K562 (cell line): ENCODE measurements at regions not wholly inside any gene's neighbourhood (a gene's known extent, or its start where the extent isn't known, plus 50 kb on each side); places are given as distances from the start of the nearest gene placed in this dataset.

Experiments
- ATAC-seq: fragments of 200-7000 bp; cut with Tn5 transposase; 3 replicates; pipeline ENCODE4 v1.9.1; 2020; ENCODE audit warnings: moderate library complexity
- BruUV-seq: library from RNA; stranded (reverse); fragments of 400-500 nt; replicated peaks from 2 replicates; lab custom pipeline; 2021; lab: Mats Ljungman, UMichigan
- CTCF ChIA-PET: fragments of 300-600 bp; formaldehyde crosslinking; extraction: SDS; loops from one replicate; lab custom pipeline; 2021; ENCODE audit warnings: low intra/inter-chr PET ratio; lab: Yijun Ruan, JAX
- POLR2A ChIA-PET: fragments of 300-600, 350-650 bp; sonication (Branson Sonifier 250); formaldehyde crosslinking; extraction: SDS; loops from one replicate; lab custom pipeline; 2021; ENCODE audit warnings: antibody characterized with exemption, inconsistent platforms; lab: Yijun Ruan, JAX
- DNase-seq, 4 experiments: peaks; one replicate each; pipeline versions ENCODE4 v3.0.0 to v3.0.0-alpha.2; 2011 to 2018; ENCODE audit warnings: low spot score in 3 of 4, mixed read lengths in 3 of 4; ENCODE audit errors: extremely low read depth in 1 of 4
- FAIRE-seq: peaks from 2 replicates; lab custom pipeline; 2011; peaks lifted over from hg19 to GRCh38; lab: Jason Lieb, UNC
- H2AFZ ChIP-seq: 2 replicates; pipeline ENCODE4 v1.6.0; 2011; ENCODE audit warnings: low read depth, low read length, control low read depth, inconsistent platforms
- H3K27ac ChIP-seq: fragments of 200-600 bp; 3 replicates; pipeline ENCODE4 v1.8.0; 2011; ENCODE audit warnings: low read depth, mild to moderate bottlenecking, control low read depth, inconsistent platforms, low read length, moderate library complexity, mixed read lengths; ENCODE audit errors: extremely low read depth
- H3K27me3 ChIP-seq, 2 experiments: fragments of 300-600 bp in 1 of 2; 2 replicates in 1 of 2; 3 replicates in 1 of 2; pipeline versions ENCODE4 v1.6.0 to v1.8.0; 2011; ENCODE audit warnings: inconsistent platforms in 2 of 2, low read length in 2 of 2, mild to moderate bottlenecking in 1 of 2, mixed read lengths in 1 of 2, moderate library complexity in 1 of 2; ENCODE audit not compliant: control insufficient read depth in 2 of 2, insufficient read depth in 2 of 2
- H3K36me3 ChIP-seq: fragments of 300-600 bp; 3 replicates; pipeline ENCODE4 v1.8.0; 2011; ENCODE audit warnings: mild to moderate bottlenecking, low read length, inconsistent platforms; ENCODE audit not compliant: control insufficient read depth, insufficient read depth
- H3K4me1 ChIP-seq, 2 experiments: fragments of 200-600 bp in 1 of 2; replicated peaks in 1 of 2; 2 replicates in 1 of 2; 3 replicates in 1 of 2; pipeline versions ENCODE4 v1.5.1 to v1.8.0; 2011; ENCODE audit warnings: inconsistent platforms in 2 of 2, low read length in 2 of 2, mild to moderate bottlenecking in 1 of 2, mixed read lengths in 1 of 2, moderate library complexity in 1 of 2; ENCODE audit not compliant: control insufficient read depth in 2 of 2, insufficient read depth in 2 of 2
- H3K4me2 ChIP-seq: 2 replicates; pipeline ENCODE4 v1.6.1; 2011; ENCODE audit warnings: low read length, control low read depth, inconsistent platforms, mixed read lengths; ENCODE audit not compliant: insufficient read depth
- H3K4me3 ChIP-seq: fragments of 200-600 bp; sonication (generic), shearing (Covaris generic); 2 replicates; pipeline ENCODE4 v1.5.1; 2016; ENCODE audit warnings: control low read depth, inconsistent platforms
- H3K79me2 ChIP-seq: fragments of 200-600 bp; 3 replicates; pipeline ENCODE4 v1.8.0; 2011; ENCODE audit warnings: low read length, inconsistent platforms; ENCODE audit not compliant: control insufficient read depth, insufficient read depth
- H3K9ac ChIP-seq, 2 experiments: 2 replicates each; pipeline versions ENCODE4 v1.6.0 to v1.6.1; 2011; ENCODE audit warnings: low read depth in 2 of 2, low read length in 2 of 2, control low read depth in 1 of 2, inconsistent platforms in 1 of 2, mild to moderate bottlenecking in 1 of 2, mixed read lengths in 1 of 2; ENCODE audit not compliant: insufficient read depth in 1 of 2
- H3K9me1 ChIP-seq: one replicate; pipeline ENCODE4 v1.6.0; 2011; ENCODE audit warnings: inconsistent platforms, mild to moderate bottlenecking, low read length, moderate library complexity; ENCODE audit not compliant: control insufficient read depth, insufficient read depth
- H3K9me3 ChIP-seq: replicated peaks from 2 replicates; pipeline ENCODE4 v1.5.1; 2011; ENCODE audit warnings: low read depth, low read length, inconsistent platforms; ENCODE audit not compliant: control insufficient read depth, insufficient read depth
- H4K20me1 ChIP-seq: replicated peaks from 2 replicates; pipeline ENCODE4 v1.6.1; 2011; ENCODE audit warnings: low read length, inconsistent platforms, mixed read lengths; ENCODE audit not compliant: control insufficient read depth, insufficient read depth
- CTCFL ChIP-seq: IDR thresholded peaks from 2 replicates; pipeline ENCODE4 v1.6.1; 2011; ENCODE audit warnings: borderline replicate concordance, low read depth, mild to moderate bottlenecking, moderate library complexity, low read length; ENCODE audit not compliant: insufficient read depth, poor library complexity, severe bottlenecking
- DACH1 ChIP-seq: fragments of 450-650 bp; IDR thresholded peaks from 2 replicates; pipeline ENCODE4 v1.6.1; 2018; ENCODE audit not compliant: partially characterized antibody
- HNRNPLL ChIP-seq: fragments of 200-400 bp; formaldehyde crosslinking; IDR thresholded peaks from 2 replicates; pipeline ENCODE4 v1.6.1; 2017; ENCODE audit warnings: low read length, low read depth, mild to moderate bottlenecking; ENCODE audit not compliant: poor library complexity, severe bottlenecking
- SNRNP70 ChIP-seq: fragments of 200-400 bp; formaldehyde crosslinking; optimal IDR thresholded peaks from 2 replicates; pipeline ENCODE3; 2017; ENCODE audit warnings: low read depth, low read length
- SP1 ChIP-seq: sonication (generic); formaldehyde crosslinking; IDR thresholded peaks from 2 replicates; pipeline ENCODE4 v1.8.1; 2022; ENCODE audit warnings: mild to moderate bottlenecking, missing genetic modification reagents
- ZKSCAN8 ChIP-seq: fragments of 200-800 bp; sonication (Bioruptor generic); IDR thresholded peaks from 2 replicates; pipeline ENCODE4 v1.6.1; 2016; ENCODE audit warnings: missing genetic modification characterization, missing compliant biosample characterization
- ZNF133 ChIP-seq: fragments of 250-450 bp; sonication (Bioruptor Pico); IDR thresholded peaks from 2 replicates; pipeline ENCODE4 v1.4.0; 2020; ENCODE audit warnings: mild to moderate bottlenecking
- ZNF134 ChIP-seq: fragments of 250-450 bp; sonication (Bioruptor Pico); conservative IDR thresholded peaks from 2 replicates; pipeline ENCODE4 v1.4.0; 2020
- WGBS: fragments of 100-300 bp; shearing (Covaris generic); methylation state at CpG from one replicate; pipeline ENCODE4 v1.1.6; 2016; ENCODE audit warnings: low coverage, mixed read lengths; ENCODE audit not compliant: insufficient coverage; ENCODE audit errors: missing lambda C conversion rate; 5-methylcytosine and 5-hydroxymethylcytosine counted together
- in situ Hi-C: fragments of 300-500 bp; cut with MboI; formaldehyde crosslinking; loops from 4 replicates; pipeline ENCODE4 v1.15.0; 2018; ENCODE audit warnings: inconsistent platforms, mixed read lengths
- intact Hi-C: fragments of 100-400 bp; cut with micrococcal nuclease; formaldehyde crosslinking; loops from 2 replicates; pipeline ENCODE4 v1.14.2; 2022

- TF ChIP-seq ZKSCAN8 (CRISPR knock-in tag): no peak
- no peak for TF ChIP-seq CTCFL
- TF ChIP-seq DACH1: no peak
- TF ChIP-seq, all 486 proteins: peak for 0
Measured at GRCh38 chr1:188937965-188938551, 1539.6 kb downstream of the BRINP3 start (continued).

GRCh38 chr1:188941986-188942385, 1535.7 kb downstream of the BRINP3 start:
- Histone ChIP-seq H3K9me3 (peaks cover 4% of the 10 kb centered on the region; the same call in 1 of the 2 replicates), H3K9ac (no peak overlapping the region), H3K36me3 (no peaks in the 10 kb centered on the region), H3K4me2 (no peak overlapping the region), H3K4me1 (no peaks in the 10 kb centered on the region), H4K20me1 (no peaks in the 10 kb centered on the region), H3K79me2 (no peaks in the 10 kb centered on the region), H3K9me1 (no peaks in the 10 kb centered on the region), H3K27ac (no peak overlapping the region), H3K4me3 (no peak overlapping the region), H2AFZ (no peak overlapping the region), H3K27me3 (no peaks in the 10 kb centered on the region)
- in situ Hi-C loops: no loop called here
- intact Hi-C loops: no loop called here
- ATAC-seq (no peak), FAIRE-seq (no peak), DNase-seq (no peak)
- TF ChIP-seq HNRNPLL (no peak), ZNF134 (CRISPR knock-in tag) (no peak), SNRNP70 (no peak), SP1 (CRISPR knock-in tag) (no peak), ZNF133 (CRISPR knock-in tag) (no peak)
- WGBS: 15% methylated on average over 2 of the region's 2 CpGs
- ChIA-PET POLR2A (no interaction called here), CTCF (no interaction called here)
- BruUV-seq: no TSS peak
